ENCODE measurements at regions not wholly inside any gene's neighbourhood (a gene's known extent, or its start where the extent isn't known, plus 50 kb on each side); places are given as distances from the start of the nearest gene placed in this dataset.
"Not testable (repeated sequence)": the region's sequence is repeated elsewhere in the genome, so short reads cannot be mapped to it uniquely, and the experiment has no call there.

GRCh38 chr17:27960183-27960849 is 67.2 kb upstream of the LYRM9 start:
- no peak overlapping the region for H3K27ac ChIP-seq (ENCODE audit: low read length)
- TF ChIP-seq EZH2phosphoT487 (IDR thresholded peaks at IDR 0.05; ENCODE audit: low read length), result no peak
- TF ChIP-seq EZH2 (optimal IDR thresholded peaks at IDR 0.05; ENCODE audit: low read depth, low read length), result no peak
- no peak for TF ChIP-seq CTCF (IDR thresholded peaks at IDR 0.05; ENCODE audit: low read length)
- no peak overlapping the region for H3K4me3 ChIP-seq (ENCODE audit: low read length)

DNA sequence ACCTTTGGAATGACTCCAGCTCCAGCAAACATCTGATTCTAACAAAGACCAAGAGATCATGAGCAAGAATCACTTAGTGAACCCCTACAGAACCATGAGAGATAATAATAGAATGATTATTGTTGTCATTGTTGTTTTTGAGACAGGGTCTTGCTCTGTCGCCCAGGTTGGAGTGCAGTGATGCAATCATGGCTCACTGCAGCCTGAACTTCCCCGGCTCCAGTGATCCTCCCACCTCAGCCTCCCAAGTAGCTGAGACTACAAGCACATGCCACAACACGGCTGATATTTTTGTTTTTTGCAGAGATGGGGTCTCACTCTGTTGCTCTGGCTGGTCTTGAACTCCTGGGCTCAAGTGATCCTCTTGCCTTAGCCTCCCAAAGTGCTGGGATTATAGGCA is 69.4 kb upstream of the LYRM9 start:
- not testable (repeated sequence) for H3K36me3 ChIP-seq (replicated peaks; ENCODE audit: insufficient read depth, low read length); H3K9ac ChIP-seq (ENCODE audit: low read length); H3K27me3 ChIP-seq (replicated peaks; ENCODE audit: insufficient read depth, low read length); H3K79me2 ChIP-seq (ENCODE audit: low read length); H3K27ac ChIP-seq (ENCODE audit: low read length); H3K9me2 ChIP-seq (replicated peaks; ENCODE audit: insufficient read depth, low read length); DNase-seq; H3K4me1 ChIP-seq (ENCODE audit: low read length); H2AFZ ChIP-seq (ENCODE audit: low read length); H3F3A ChIP-seq (ENCODE audit: insufficient read depth, low read length); H3K9me3 ChIP-seq (replicated peaks; ENCODE audit: insufficient read depth, low read length); H3K4me3 ChIP-seq (ENCODE audit: low read length); H3K4me2 ChIP-seq (ENCODE audit: low read depth, low read length); H4K20me1 ChIP-seq (ENCODE audit: insufficient read depth, low read length)

More at GRCh38 chr17:27960183-27960849, 67.2 kb upstream of the LYRM9 start:
- Histone ChIP-seq H3K9me2 (replicated peaks; ENCODE audit: insufficient read depth, low read length) (no peaks in the 10 kb centered on the region), H3K36me3 (replicated peaks; ENCODE audit: insufficient read depth, low read length) (no peaks in the 10 kb centered on the region), H4K20me1 (ENCODE audit: insufficient read depth, low read length) (no peaks in the 10 kb centered on the region), H3K9ac (ENCODE audit: low read length) (no peak overlapping the region), H3K4me2 (ENCODE audit: low read depth, low read length) (no peak overlapping the region), H3K4me1 (ENCODE audit: low read length) (no peaks in the 10 kb centered on the region), H3K27me3 (replicated peaks; ENCODE audit: insufficient read depth, low read length) (no peaks in the 10 kb centered on the region), H3F3A (ENCODE audit: insufficient read depth, low read length) (no peaks in the 10 kb centered on the region), H3K9me3 (replicated peaks; ENCODE audit: insufficient read depth, low read length) (no peaks in the 10 kb centered on the region), H2AFZ (ENCODE audit: low read length) (no peak overlapping the region), H3K79me2 (ENCODE audit: low read length) (no peaks in the 10 kb centered on the region)
- DNase-seq, result no peak

DNA sequence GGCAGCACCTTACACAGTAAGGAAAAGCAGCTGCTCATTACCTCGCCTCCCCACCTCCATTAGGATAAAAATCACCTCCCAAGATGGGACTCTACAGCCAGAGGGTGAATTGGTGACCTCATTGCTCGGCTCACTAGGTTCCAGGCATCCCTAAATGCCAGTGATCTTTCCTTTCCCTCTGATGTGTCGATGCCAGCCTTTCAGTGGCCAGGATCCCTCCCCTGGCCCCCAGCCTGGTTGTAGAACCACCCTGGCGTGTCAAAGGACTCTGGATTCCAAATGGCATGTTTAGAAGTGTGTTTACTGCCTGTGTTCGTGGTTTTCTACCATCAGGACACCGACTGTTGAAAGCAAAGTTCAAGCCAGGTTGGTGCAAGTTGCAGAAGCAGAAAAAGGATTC is 72.1 kb upstream of the LYRM9 start:
- H3K4me2 ChIP-seq (ENCODE audit: low read depth, low read length), result no peak overlapping the region
- H4K20me1 ChIP-seq (ENCODE audit: insufficient read depth, low read length), result no peaks in the 10 kb centered on the region
- H3K4me3 ChIP-seq (ENCODE audit: low read length), result no peak overlapping the region
- no peak overlapping the region for H2AFZ ChIP-seq (ENCODE audit: low read length)
- no peaks in the 10 kb centered on the region for H3K9me3 ChIP-seq (replicated peaks; ENCODE audit: insufficient read depth, low read length)
- TF ChIP-seq EZH2phosphoT487 (IDR thresholded peaks at IDR 0.05; ENCODE audit: low read length) (no peak), CTCF (IDR thresholded peaks at IDR 0.05; ENCODE audit: low read length) (no peak), EZH2 (optimal IDR thresholded peaks at IDR 0.05; ENCODE audit: low read depth, low read length) (no peak)
- no peaks in the 10 kb centered on the region for H3F3A ChIP-seq (ENCODE audit: insufficient read depth, low read length)
- H3K4me1 ChIP-seq (ENCODE audit: low read length), result no peaks in the 10 kb centered on the region
- no peaks in the 10 kb centered on the region for H3K36me3 ChIP-seq (replicated peaks; ENCODE audit: insufficient read depth, low read length)
- H3K9ac ChIP-seq (ENCODE audit: low read length), result no peak overlapping the region
- DNase-seq, result no peak
- no peaks in the 10 kb centered on the region for H3K79me2 ChIP-seq (ENCODE audit: low read length)
- no peak overlapping the region for H3K27ac ChIP-seq (ENCODE audit: low read length)
- no peaks in the 10 kb centered on the region for H3K9me2 ChIP-seq (replicated peaks; ENCODE audit: insufficient read depth, low read length)
- no peaks in the 10 kb centered on the region for H3K27me3 ChIP-seq (replicated peaks; ENCODE audit: insufficient read depth, low read length)

- Histone ChIP-seq H3K4me1 (ENCODE audit: low read length) (no peaks in the 10 kb centered on the region), H3K27me3 (replicated peaks; ENCODE audit: insufficient read depth, low read length) (no peaks in the 10 kb centered on the region), H3K79me2 (ENCODE audit: low read length) (no peaks in the 10 kb centered on the region), H3K9me2 (replicated peaks; ENCODE audit: insufficient read depth, low read length) (no peaks in the 10 kb centered on the region), H3F3A (ENCODE audit: insufficient read depth, low read length) (no peaks in the 10 kb centered on the region), H3K4me3 (ENCODE audit: low read length) (no peak overlapping the region), H2AFZ (ENCODE audit: low read length) (no peak overlapping the region), H3K27ac (ENCODE audit: low read length) (no peak overlapping the region), H4K20me1 (ENCODE audit: insufficient read depth, low read length) (no peaks in the 10 kb centered on the region), H3K36me3 (replicated peaks; ENCODE audit: insufficient read depth, low read length) (no peaks in the 10 kb centered on the region), H3K4me2 (ENCODE audit: low read depth, low read length) (no peak overlapping the region), H3K9me3 (replicated peaks; ENCODE audit: insufficient read depth, low read length) (no peaks in the 10 kb centered on the region), H3K9ac (ENCODE audit: low read length) (no peak overlapping the region)
- DNase-seq, result no peak
- TF ChIP-seq EZH2 (optimal IDR thresholded peaks at IDR 0.05; ENCODE audit: low read depth, low read length) (no peak), EZH2phosphoT487 (IDR thresholded peaks at IDR 0.05; ENCODE audit: low read length) (no peak), CTCF (IDR thresholded peaks at IDR 0.05; ENCODE audit: low read length) (no peak)
These were observed 74.2 kb upstream of the NLK start for GRCh38 chr17:27968206-27968732.
